C4-2B (cell line): ENCODE measurements at regions not wholly inside any gene's neighbourhood (a gene's known extent, or its start where the extent isn't known, plus 50 kb on each side); places are given as distances from the start of the nearest gene placed in this dataset.

Source experiments
- H3K27ac ChIP-seq: fragments of 450-650 bp; 2 replicates; pipeline ENCODE4 v1.5.1; 2017
- CTCF ChIP-seq: fragments of 450-650 bp; conservative IDR thresholded peaks from 2 replicates; pipeline ENCODE4 v1.5.1; 2017; ENCODE audit warnings: mild to moderate bottlenecking
- ZFX ChIP-seq: fragments of 450-650 bp; IDR thresholded peaks from 2 replicates; pipeline ENCODE4 v1.6.1; 2017

GRCh38 chr1:63115527-63115926 lies 206.8 kb upstream of the FOXD3 start:
- TF ChIP-seq ZFX (no peak), CTCF (no peak)
- no peak overlapping the region for H3K27ac ChIP-seq

DNA sequence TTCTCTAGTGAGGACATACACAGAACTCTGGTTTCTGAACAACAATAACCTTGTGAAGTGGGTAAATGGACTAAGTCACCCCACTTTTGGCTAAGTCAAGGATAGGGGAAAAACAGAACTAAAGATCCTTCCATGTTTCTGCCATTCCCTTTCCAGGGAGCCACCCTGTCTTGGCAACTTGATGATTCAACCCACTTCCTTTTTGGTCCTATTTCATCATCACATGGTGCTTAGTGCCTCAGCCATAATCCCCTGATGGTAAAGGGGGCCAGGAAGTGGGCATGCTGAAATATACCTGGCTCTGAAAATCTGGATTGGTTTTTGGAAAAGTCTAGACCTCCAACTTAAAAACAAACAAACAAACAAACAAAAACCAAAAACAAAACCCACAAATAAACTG lies 206.4 kb upstream of the FOXD3 start:
- no peak overlapping the region for H3K27ac ChIP-seq

DNA sequence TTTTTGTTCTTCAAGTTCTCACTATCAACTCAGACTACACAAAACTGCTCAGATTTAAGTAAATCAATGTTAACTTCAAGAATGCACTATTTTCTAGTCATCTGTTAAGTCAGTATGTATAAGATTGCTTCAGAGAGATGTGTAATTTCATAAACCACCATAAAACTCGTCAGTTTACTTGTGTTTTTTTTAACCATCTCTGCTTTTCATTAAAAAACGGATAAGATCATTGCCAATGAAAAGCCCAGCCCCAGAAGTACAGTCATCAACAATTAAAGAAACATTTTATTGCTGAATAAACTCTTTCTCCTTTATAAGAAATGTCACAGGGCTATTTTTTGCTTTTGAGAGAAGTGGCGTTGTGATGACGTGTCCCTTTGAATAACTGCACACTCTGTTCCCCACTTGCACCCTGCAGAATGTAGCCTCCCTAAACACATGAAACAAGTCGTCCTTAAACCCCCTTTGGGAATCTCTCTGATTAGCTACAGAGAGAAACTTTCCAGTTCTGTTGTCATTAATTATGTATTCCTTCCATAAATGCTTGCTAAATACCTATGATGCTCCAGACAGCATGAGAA lies 202.7 kb upstream of the FOXD3 start:
- H3K27ac ChIP-seq, result no peak overlapping the region
- no peak for TF ChIP-seq ZFX
- TF ChIP-seq CTCF, result no peak

More for the DNA sequence above, 206.4 kb upstream of the FOXD3 start:
- TF ChIP-seq CTCF (no peak), ZFX (no peak)

DNA sequence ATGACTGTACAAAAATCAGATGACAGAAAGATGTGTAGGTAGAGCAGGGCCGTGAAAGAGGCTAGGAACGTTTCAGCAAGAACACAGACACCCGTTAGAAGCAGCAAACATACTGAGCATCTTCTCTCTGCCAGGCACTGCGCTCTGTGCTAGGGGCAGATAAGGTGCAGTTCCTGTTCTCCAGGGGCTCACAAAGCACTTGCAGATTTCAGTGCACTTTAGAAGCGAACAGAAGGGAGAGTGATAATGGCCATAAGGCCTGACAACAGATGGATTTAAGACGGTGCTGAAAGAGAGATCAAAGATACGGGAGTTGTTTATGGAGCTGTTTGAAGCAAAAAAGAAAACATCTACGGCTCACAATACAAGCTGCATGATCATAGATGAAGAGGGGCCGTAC lies 200.3 kb upstream of the FOXD3 start:
- no peak for TF ChIP-seq ZFX
- no peak for TF ChIP-seq CTCF

GRCh38 chr1:63124666-63125191 lies 197.6 kb upstream of the FOXD3 start:
- no peak overlapping the region for H3K27ac ChIP-seq
- TF ChIP-seq ZFX (no peak), CTCF (no peak)

More for the DNA sequence above, 200.3 kb upstream of the FOXD3 start:
- no peak overlapping the region for H3K27ac ChIP-seq

GRCh38 chr1:63126104-63126503 lies 196.3 kb upstream of the FOXD3 start:
- no peak for TF ChIP-seq CTCF
- no peak for TF ChIP-seq ZFX

DNA sequence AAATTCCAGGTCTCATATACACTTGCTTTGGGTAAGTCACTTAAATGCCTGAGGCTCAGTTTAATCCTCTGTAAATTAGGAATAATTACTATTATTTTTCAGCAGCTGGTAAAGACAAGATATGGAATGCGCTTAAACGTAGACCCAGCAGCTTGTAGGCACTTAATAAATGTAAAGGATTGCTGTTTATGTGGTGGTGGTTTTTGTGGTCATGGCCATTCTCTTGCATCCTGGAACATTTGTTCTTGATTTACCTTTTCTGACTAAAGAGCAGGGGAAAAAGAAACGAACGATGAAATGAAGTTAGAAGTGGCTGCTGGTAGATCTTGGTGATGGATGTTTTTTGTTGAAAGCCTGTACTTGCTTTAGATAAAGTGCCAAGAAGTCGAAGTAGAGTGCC lies 195.0 kb upstream of the FOXD3 start:
- no peak overlapping the region for H3K27ac ChIP-seq
- TF ChIP-seq ZFX (no peak), CTCF (no peak)

More at GRCh38 chr1:63126104-63126503, 196.3 kb upstream of the FOXD3 start:
- no peak overlapping the region for H3K27ac ChIP-seq
